Smooth muscle cell (in vitro differentiated cells): ENCODE measurements at regions not wholly inside any gene's neighbourhood (a gene's known extent, or its start where the extent isn't known, plus 50 kb on each side); places are given as distances from the start of the nearest gene placed in this dataset.

ENCODE experiments used
- DNase-seq: peaks from one replicate; lab custom pipeline; 2025; ENCODE audit not compliant: unreplicated experiment; lab: John Stamatoyannopoulos, UW
- H2AFZ ChIP-seq: fragments of 200-600 bp; sonication (generic); 2 replicates; pipeline ENCODE4 v1.6.0; 2016; ENCODE audit warnings: antibody characterized with exemption, low read depth, mild to moderate bottlenecking
- H3F3A ChIP-seq: fragments of 200-600 bp; sonication (generic); 2 replicates; pipeline ENCODE4 v1.6.0; 2017; ENCODE audit warnings: antibody characterized with exemption, low read depth
- H3K27ac ChIP-seq: fragments of 200-600 bp; sonication (generic); 2 replicates; pipeline ENCODE4 v1.5.1; 2016; ENCODE audit warnings: low read depth, mild to moderate bottlenecking
- H3K27me3 ChIP-seq: fragments of 200-600 bp; sonication (generic); 2 replicates; pipeline ENCODE4 v1.6.1; 2016; ENCODE audit warnings: low read depth, mild to moderate bottlenecking
- H3K36me3 ChIP-seq: fragments of 200-600 bp; sonication (generic); 2 replicates; pipeline ENCODE4 v1.5.1; 2016; ENCODE audit warnings: low read depth
- H3K4me1 ChIP-seq: fragments of 200-600 bp; sonication (generic); 2 replicates; pipeline ENCODE4 v1.5.1; 2016; ENCODE audit warnings: low read depth
- H3K4me2 ChIP-seq: fragments of 200-600 bp; sonication (generic); 2 replicates; pipeline ENCODE4 v1.6.0; 2016; ENCODE audit warnings: mild to moderate bottlenecking
- H3K4me3 ChIP-seq: fragments of 200-600 bp; sonication (generic); 2 replicates; pipeline ENCODE4 v1.5.1; 2016; ENCODE audit warnings: mild to moderate bottlenecking
- H3K79me2 ChIP-seq: fragments of 200-600 bp; sonication (generic); 2 replicates; pipeline ENCODE4 v1.6.0; 2016; ENCODE audit warnings: low read depth, mild to moderate bottlenecking
- H3K9ac ChIP-seq: fragments of 200-600 bp; sonication (generic); 2 replicates; pipeline ENCODE4 v1.6.0; 2016; ENCODE audit warnings: low read depth
- H3K9me3 ChIP-seq: fragments of 200-600 bp; sonication (generic); replicated peaks from 2 replicates; pipeline ENCODE4 v1.5.1; 2016; ENCODE audit warnings: low read depth
- H4K20me1 ChIP-seq: fragments of 200-600 bp; sonication (generic); 2 replicates; pipeline ENCODE4 v1.6.0; 2016; ENCODE audit warnings: low read depth
- CTCF ChIP-seq: fragments of 200-600 bp; sonication (generic); IDR thresholded peaks from 2 replicates; pipeline ENCODE4 v1.5.1; 2017; ENCODE audit warnings: borderline replicate concordance, mild to moderate bottlenecking, antibody characterized with exemption; ENCODE audit not compliant: insufficient read depth, poor library complexity, severe bottlenecking
- WGBS: methylation state at CpG from one replicate; pipeline ENCODE4 v1.1.7; 2016; ENCODE audit warnings: low lambda C conversion rate; 5-methylcytosine and 5-hydroxymethylcytosine counted together

GRCh38 chr12:107594995-107595394 lies 90.6 kb upstream of the PWP1 start:
- 74% methylated on average over 3 of the region's 3 CpGs for WGBS
- Histone ChIP-seq H3K9me3 (no peaks in the 10 kb centered on the region), H3K27me3 (no peaks in the 10 kb centered on the region), H3K4me3 (no peak overlapping the region), H3K4me1 (no peaks in the 10 kb centered on the region), H3K36me3 (no peaks in the 10 kb centered on the region), H3F3A (no peaks in the 10 kb centered on the region), H3K79me2 (no peaks in the 10 kb centered on the region), H4K20me1 (no peaks in the 10 kb centered on the region), H3K27ac (no peak overlapping the region), H3K9ac (no peak overlapping the region), H3K4me2 (no peak overlapping the region), H2AFZ (no peak overlapping the region)
- TF ChIP-seq CTCF = no peak
- no peak for DNase-seq

- DNase-seq = no peak
- no peak overlapping the region for H2AFZ ChIP-seq
- no peaks in the 10 kb centered on the region for H3K9me3 ChIP-seq
- H3K4me3 ChIP-seq = no peak overlapping the region
- no peak overlapping the region for H3K4me2 ChIP-seq
- TF ChIP-seq CTCF = no peak
- no peak overlapping the region for H3K27ac ChIP-seq
- H3K4me1 ChIP-seq = no peaks in the 10 kb centered on the region
- H4K20me1 ChIP-seq = no peaks in the 10 kb centered on the region
- H3K79me2 ChIP-seq = no peaks in the 10 kb centered on the region
- H3K27me3 ChIP-seq = no peaks in the 10 kb centered on the region
- 90% methylated on average over 2 of the region's 2 CpGs for WGBS
- no peaks in the 10 kb centered on the region for H3F3A ChIP-seq
- no peaks in the 10 kb centered on the region for H3K36me3 ChIP-seq
- H3K9ac ChIP-seq = no peak overlapping the region
Observed at GRCh38 chr12:107597695-107598410, 87.7 kb upstream of the PWP1 start.

GRCh38 chr12:107598906-107599305 lies 86.7 kb upstream of the PWP1 start:
- H4K20me1 ChIP-seq = no peaks in the 10 kb centered on the region
- no peaks in the 10 kb centered on the region for H3K27me3 ChIP-seq
- H2AFZ ChIP-seq = no peak overlapping the region
- H3K27ac ChIP-seq = no peak overlapping the region
- no peaks in the 10 kb centered on the region for H3K79me2 ChIP-seq
- H3K9ac ChIP-seq = no peak overlapping the region
- no peak for TF ChIP-seq CTCF
- H3K4me2 ChIP-seq = no peak overlapping the region
- H3K9me3 ChIP-seq = no peaks in the 10 kb centered on the region
- H3K4me1 ChIP-seq = no peaks in the 10 kb centered on the region
- no peak overlapping the region for H3K4me3 ChIP-seq
- WGBS = 93% methylated on average over 3 of the region's 3 CpGs
- no peak for DNase-seq
- no peaks in the 10 kb centered on the region for H3K36me3 ChIP-seq
- no peaks in the 10 kb centered on the region for H3F3A ChIP-seq

GRCh38 chr12:107600581-107601144 lies 84.9 kb upstream of the PWP1 start:
- Histone ChIP-seq H3F3A (no peaks in the 10 kb centered on the region), H2AFZ (no peak overlapping the region), H3K36me3 (no peaks in the 10 kb centered on the region), H3K4me2 (no peak overlapping the region), H3K27ac (no peak overlapping the region), H3K79me2 (no peaks in the 10 kb centered on the region), H3K9ac (no peak overlapping the region), H3K27me3 (no peaks in the 10 kb centered on the region), H4K20me1 (no peaks in the 10 kb centered on the region), H3K9me3 (no peaks in the 10 kb centered on the region), H3K4me1 (no peaks in the 10 kb centered on the region), H3K4me3 (no peak overlapping the region)
- TF ChIP-seq CTCF = no peak
- DNase-seq = no peak
- WGBS = 84% methylated on average over 4 of the region's 4 CpGs
